ENCODE measurements at regions not wholly inside any gene's neighbourhood (a gene's known extent, or its start where the extent isn't known, plus 50 kb on each side); places are given as distances from the start of the nearest gene placed in this dataset.
"Not testable (repeated sequence)": the region's sequence is repeated elsewhere in the genome, so short reads cannot be mapped to it uniquely, and the experiment has no call there.

- TF ChIP-seq CTCF (IDR thresholded peaks at IDR 0.05; ENCODE audit: unreplicated experiment), result no peak
- Mint-ChIP-seq H3K27me3 (no peaks in the 10 kb centered on the region), H3K4me3 (ENCODE audit: low read depth) (no peak overlapping the region)
These were observed 497.6 kb upstream of the PHF14 start for GRCh38 chr7:10475940-10476641.

GRCh38 chr7:10476642-10477041, 497.0 kb upstream of the PHF14 start:
- no peaks in the 10 kb centered on the region for H3K36me3 Mint-ChIP-seq (ENCODE audit: insufficient read depth)

More at GRCh38 chr7:10475940-10476641, 497.6 kb upstream of the PHF14 start:
- Mint-ChIP-seq H3K4me1 (ENCODE audit: low read depth) (no peaks in the 10 kb centered on the region), H3K9me3 (ENCODE audit: low read depth) (no peaks in the 10 kb centered on the region), H3K36me3 (ENCODE audit: insufficient read depth) (no peaks in the 10 kb centered on the region), H3K27ac (no peak overlapping the region)
- no peak for DNase-seq (ENCODE audit: low spot score, unreplicated experiment)

GRCh38 chr7:10483671-10484070, 490.0 kb upstream of the PHF14 start:
- H3K4me1 Mint-ChIP-seq (ENCODE audit: low read depth), result no peaks in the 10 kb centered on the region
- H3K9me3 Mint-ChIP-seq (ENCODE audit: low read depth), result no peaks in the 10 kb centered on the region
- no peaks in the 10 kb centered on the region for H3K27me3 Mint-ChIP-seq
- no peak overlapping the region for H3K4me3 Mint-ChIP-seq (ENCODE audit: low read depth)
- DNase-seq (ENCODE audit: low spot score, unreplicated experiment), result no peak
- H3K36me3 Mint-ChIP-seq (ENCODE audit: insufficient read depth), result no peaks in the 10 kb centered on the region
- H3K27ac Mint-ChIP-seq, result no peak overlapping the region
- TF ChIP-seq CTCF (IDR thresholded peaks at IDR 0.05; ENCODE audit: unreplicated experiment), result no peak

More at GRCh38 chr7:10476642-10477041, 497.0 kb upstream of the PHF14 start:
- H3K27ac Mint-ChIP-seq, result no peak overlapping the region
- H3K4me1 Mint-ChIP-seq (ENCODE audit: low read depth), result no peaks in the 10 kb centered on the region
- H3K27me3 Mint-ChIP-seq, result no peaks in the 10 kb centered on the region
- no peaks in the 10 kb centered on the region for H3K9me3 Mint-ChIP-seq (ENCODE audit: low read depth)
- TF ChIP-seq CTCF (IDR thresholded peaks at IDR 0.05; ENCODE audit: unreplicated experiment), result no peak
- no peak overlapping the region for H3K4me3 Mint-ChIP-seq (ENCODE audit: low read depth)
- DNase-seq (ENCODE audit: low spot score, unreplicated experiment), result no peak

- no peaks in the 10 kb centered on the region for H3K4me1 Mint-ChIP-seq (ENCODE audit: low read depth)
- H3K27me3 Mint-ChIP-seq, result no peaks in the 10 kb centered on the region
- no peaks in the 10 kb centered on the region for H3K9me3 Mint-ChIP-seq (ENCODE audit: low read depth)
- H3K36me3 Mint-ChIP-seq (ENCODE audit: insufficient read depth), result no peaks in the 10 kb centered on the region
- no peak overlapping the region for H3K4me3 Mint-ChIP-seq (ENCODE audit: low read depth)
- no peak overlapping the region for H3K27ac Mint-ChIP-seq
- no peak for TF ChIP-seq CTCF (IDR thresholded peaks at IDR 0.05; ENCODE audit: unreplicated experiment)
- DNase-seq (ENCODE audit: low spot score, unreplicated experiment), result no peak
These were observed 488.9 kb upstream of the PHF14 start for GRCh38 chr7:10484767-10485166.

GRCh38 chr7:10501206-10501884, 472.3 kb upstream of the PHF14 start:
- not testable (repeated sequence) for H3K4me1 Mint-ChIP-seq (ENCODE audit: low read depth); H3K27me3 Mint-ChIP-seq; H3K27ac Mint-ChIP-seq; DNase-seq (ENCODE audit: low spot score, unreplicated experiment); H3K4me3 Mint-ChIP-seq (ENCODE audit: low read depth); H3K36me3 Mint-ChIP-seq (ENCODE audit: insufficient read depth)
- H3K9me3 Mint-ChIP-seq (ENCODE audit: low read depth), result peaks cover 32% of the 10 kb centered on the region

- no peaks in the 10 kb centered on the region for H3K4me1 Mint-ChIP-seq (ENCODE audit: low read depth)
- peaks cover 8% of the 10 kb centered on the region for H3K9me3 Mint-ChIP-seq (ENCODE audit: low read depth)
- H3K4me3 Mint-ChIP-seq (ENCODE audit: low read depth), result no peak overlapping the region
- H3K27ac Mint-ChIP-seq, result no peak overlapping the region
- H3K36me3 Mint-ChIP-seq (ENCODE audit: insufficient read depth), result no peaks in the 10 kb centered on the region
- no peak for DNase-seq (ENCODE audit: low spot score, unreplicated experiment)
- TF ChIP-seq CTCF (IDR thresholded peaks at IDR 0.05; ENCODE audit: unreplicated experiment), result no peak
- no peaks in the 10 kb centered on the region for H3K27me3 Mint-ChIP-seq
These were observed 466.6 kb upstream of the PHF14 start for GRCh38 chr7:10507032-10507431.
